HG03439 (cell line): ENCODE measurements at regions not wholly inside any gene's neighbourhood (a gene's known extent, or its start where the extent isn't known, plus 50 kb on each side); places are given as distances from the start of the nearest gene placed in this dataset.

ENCODE experiments used
- ATAC-seq: cut with Tn5 transposase; IDR thresholded peaks from one replicate; pipeline ENCODE4 v1.9.1; 2021; ENCODE audit warnings: mild to moderate bottlenecking, moderate library complexity; ENCODE audit not compliant: unreplicated experiment

- no peak for ATAC-seq
Observed at GRCh38 chr6:117167520-117168271, 97.7 kb upstream of the VGLL2 start.

GRCh38 chr6:117168296-117169063, 96.9 kb upstream of the VGLL2 start:
- no peak for ATAC-seq

GRCh38 chr6:117169064-117169665, 96.2 kb upstream of the VGLL2 start:
- no peak for ATAC-seq

- ATAC-seq = no peak
Observed at GRCh38 chr6:117169781-117170281, 95.5 kb upstream of the VGLL2 start.

GRCh38 chr6:117174835-117175360, 90.5 kb upstream of the VGLL2 start:
- no peak for ATAC-seq

GRCh38 chr6:117188627-117189201, 76.6 kb upstream of the VGLL2 start:
- no peak for ATAC-seq

GRCh38 chr6:117191009-117191408, 74.3 kb upstream of the VGLL2 start:
- ATAC-seq = no peak

GRCh38 chr6:117191448-117191847, 73.9 kb upstream of the VGLL2 start:
- no peak for ATAC-seq

GRCh38 chr6:117194271-117194670, 71.1 kb upstream of the VGLL2 start:
- ATAC-seq = no peak

GRCh38 chr6:117194978-117195377, 70.4 kb upstream of the VGLL2 start:
- ATAC-seq = no peak

- no peak for ATAC-seq
Observed at GRCh38 chr6:117195728-117196127, 69.6 kb upstream of the VGLL2 start.

- no peak for ATAC-seq
Observed at GRCh38 chr6:117200067-117200466, 65.3 kb upstream of the VGLL2 start.

- ATAC-seq = no peak
Observed at GRCh38 chr6:117204903-117205302, 60.5 kb upstream of the VGLL2 start.

GRCh38 chr6:117205876-117206275, 59.5 kb upstream of the VGLL2 start:
- ATAC-seq = no peak

- ATAC-seq = no peak
Observed at GRCh38 chr6:117206522-117206921, 58.8 kb upstream of the VGLL2 start.

- ATAC-seq = no peak
Observed at GRCh38 chr6:117206944-117207687, 58.2 kb upstream of the VGLL2 start.

- no peak for ATAC-seq
Observed at GRCh38 chr6:117210279-117210678, 55.1 kb upstream of the VGLL2 start.

GRCh38 chr6:117215353-117216090, 49.8 kb upstream of the VGLL2 start:
- no peak for ATAC-seq
